ENCODE measurements at regions not wholly inside any gene's neighbourhood (a gene's known extent, or its start where the extent isn't known, plus 50 kb on each side); places are given as distances from the start of the nearest gene placed in this dataset.
"Not testable (repeated sequence)": the region's sequence is repeated elsewhere in the genome, so short reads cannot be mapped to it uniquely, and the experiment has no call there.

DNA sequence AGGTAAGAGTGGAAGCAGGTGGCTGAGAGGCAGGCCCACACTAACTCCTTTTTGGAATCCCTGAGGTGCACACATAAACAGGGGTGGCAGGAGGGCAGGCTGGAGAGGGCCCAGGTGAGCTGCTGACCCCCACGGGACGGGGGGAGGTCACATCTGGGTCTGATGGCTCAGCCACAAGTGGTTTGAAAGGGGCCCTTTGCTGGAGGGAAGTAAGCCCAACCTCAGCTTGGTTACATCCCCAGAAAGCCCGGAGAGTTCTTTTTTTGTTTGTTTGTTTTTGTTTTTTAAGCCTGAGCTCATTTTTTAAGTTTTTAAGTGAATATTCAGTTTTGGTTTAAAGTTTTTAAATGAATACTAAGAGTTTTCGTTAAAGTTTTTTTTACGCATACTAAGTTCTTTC lies 72.8 kb upstream of the CUX1 start:
- no peak overlapping the region for H3K27ac ChIP-seq (ENCODE audit: low read depth, low read length)
- H3K9ac ChIP-seq (ENCODE audit: low read depth, low read length), result no peak overlapping the region
- H3K4me1 ChIP-seq (ENCODE audit: control insufficient read depth, insufficient read depth, low read length), result peaks cover 10% of the 10 kb centered on the region
- no peak overlapping the region for H3K4me3 ChIP-seq (ENCODE audit: low read depth, low read length)
- no peaks in the 10 kb centered on the region for H3K9me3 ChIP-seq (ENCODE audit: control insufficient read depth, insufficient read depth, low read length)
- H3K36me3 ChIP-seq (ENCODE audit: control insufficient read depth, insufficient read depth, low read length), result no peaks in the 10 kb centered on the region
- no peaks in the 10 kb centered on the region for H3K27me3 ChIP-seq (ENCODE audit: control insufficient read depth, insufficient read depth, low read length)

DNA sequence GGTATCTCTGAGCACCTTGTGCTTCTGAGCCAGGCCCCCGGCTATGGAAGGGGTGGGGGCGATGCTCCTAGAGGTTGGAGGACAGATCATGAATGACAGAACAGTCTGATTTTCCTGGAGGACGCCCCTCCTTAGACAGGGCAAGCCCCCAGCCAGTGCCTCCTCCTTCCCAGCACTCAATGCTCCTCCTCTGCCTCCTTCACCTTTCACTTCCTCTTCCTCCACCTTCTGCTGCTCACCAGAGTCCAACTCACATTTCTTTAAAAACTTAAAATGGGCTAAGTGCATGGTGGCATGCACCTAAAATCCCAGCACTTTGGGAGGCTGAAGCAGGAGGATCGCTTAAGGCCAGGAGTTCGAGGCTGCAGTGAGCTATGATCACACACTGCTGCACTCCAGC lies 71.1 kb upstream of the CUX1 start:
- Histone ChIP-seq H3K36me3 (ENCODE audit: control insufficient read depth, insufficient read depth, low read length) (no peaks in the 10 kb centered on the region), H3K4me1 (ENCODE audit: control insufficient read depth, insufficient read depth, low read length) (peaks cover 10% of the 10 kb centered on the region), H3K9ac (ENCODE audit: low read depth, low read length) (no peak overlapping the region), H3K9me3 (ENCODE audit: control insufficient read depth, insufficient read depth, low read length) (no peaks in the 10 kb centered on the region), H3K4me3 (ENCODE audit: low read depth, low read length) (no peak overlapping the region), H3K27ac (ENCODE audit: low read depth, low read length) (no peak overlapping the region), H3K27me3 (ENCODE audit: control insufficient read depth, insufficient read depth, low read length) (no peaks in the 10 kb centered on the region)

DNA sequence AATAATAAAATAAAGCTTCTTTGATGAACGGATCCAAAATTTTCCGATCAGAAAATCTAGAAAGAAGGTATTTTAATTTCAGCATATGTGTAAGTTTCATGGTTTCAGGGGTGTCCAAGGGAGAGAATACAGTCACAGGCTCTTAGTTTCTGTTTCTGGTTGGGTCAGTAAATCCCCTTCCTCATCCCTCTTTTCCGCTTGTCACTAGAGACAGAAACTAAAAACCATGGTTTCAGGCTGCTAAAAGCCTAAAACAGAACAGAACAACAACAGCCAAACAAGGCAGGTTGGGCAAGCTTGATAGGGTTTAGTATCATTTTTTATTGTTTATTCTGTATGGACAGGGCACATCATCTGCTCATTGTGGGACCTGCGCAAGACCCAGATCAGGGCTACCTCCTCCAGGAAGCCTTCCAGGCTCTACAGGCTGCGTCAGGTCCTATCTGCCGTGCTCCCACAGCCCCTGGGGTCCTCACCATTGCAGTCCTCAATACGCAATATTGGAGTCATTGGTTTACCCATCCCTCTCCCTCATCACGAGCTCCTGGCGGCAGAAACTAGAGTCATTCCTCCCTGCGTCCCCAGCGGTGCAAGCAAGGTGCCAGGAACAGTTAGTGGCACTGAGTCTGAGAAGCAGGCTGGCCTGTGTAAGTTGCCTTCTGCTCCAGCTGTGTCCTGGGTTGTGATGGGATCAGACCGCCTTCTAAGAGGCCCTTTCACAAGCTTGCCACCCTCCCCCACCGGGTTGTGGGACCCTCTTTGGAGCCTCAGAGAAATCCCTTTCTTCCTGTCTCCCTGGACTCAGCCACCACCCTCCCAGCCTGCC lies 70.2 kb upstream of the CUX1 start:
- Histone ChIP-seq H3K4me1 (ENCODE audit: control insufficient read depth, insufficient read depth, low read length) (peaks cover 10% of the 10 kb centered on the region), H3K9me3 (ENCODE audit: control insufficient read depth, insufficient read depth, low read length) (no peaks in the 10 kb centered on the region), H3K27me3 (ENCODE audit: control insufficient read depth, insufficient read depth, low read length) (no peaks in the 10 kb centered on the region), H3K36me3 (ENCODE audit: control insufficient read depth, insufficient read depth, low read length) (no peaks in the 10 kb centered on the region), H3K9ac (ENCODE audit: low read depth, low read length) (no peak overlapping the region), H3K4me3 (ENCODE audit: low read depth, low read length) (no peak overlapping the region), H3K27ac (ENCODE audit: low read depth, low read length) (no peak overlapping the region)

DNA sequence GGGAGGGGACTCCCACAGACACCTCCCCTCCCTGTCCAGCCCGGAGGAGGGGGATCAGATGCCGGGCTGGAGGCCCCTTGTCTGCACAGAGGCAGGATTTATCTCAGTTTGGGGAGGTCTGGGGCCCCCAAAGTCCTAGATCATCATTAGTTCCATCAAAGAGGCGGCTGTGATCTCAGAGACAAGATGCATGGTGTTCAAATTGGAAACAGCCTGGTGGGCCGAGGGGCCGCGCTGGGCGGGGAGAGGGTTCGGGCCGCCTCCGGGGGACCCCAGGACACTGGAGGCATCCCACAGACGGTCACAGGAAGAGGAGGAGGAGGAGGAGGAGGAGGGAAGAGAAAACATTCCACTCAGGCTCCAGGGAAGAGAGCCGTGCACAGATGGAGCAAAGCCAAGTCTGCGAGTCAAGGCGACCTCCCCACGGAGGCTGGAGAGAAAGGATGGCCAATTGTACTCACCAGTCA lies 69.5 kb upstream of the CUX1 start:
- H3K4me1 ChIP-seq (ENCODE audit: control insufficient read depth, insufficient read depth, low read length), result peaks cover 10% of the 10 kb centered on the region
- no peak overlapping the region for H3K9ac ChIP-seq (ENCODE audit: low read depth, low read length)

DNA sequence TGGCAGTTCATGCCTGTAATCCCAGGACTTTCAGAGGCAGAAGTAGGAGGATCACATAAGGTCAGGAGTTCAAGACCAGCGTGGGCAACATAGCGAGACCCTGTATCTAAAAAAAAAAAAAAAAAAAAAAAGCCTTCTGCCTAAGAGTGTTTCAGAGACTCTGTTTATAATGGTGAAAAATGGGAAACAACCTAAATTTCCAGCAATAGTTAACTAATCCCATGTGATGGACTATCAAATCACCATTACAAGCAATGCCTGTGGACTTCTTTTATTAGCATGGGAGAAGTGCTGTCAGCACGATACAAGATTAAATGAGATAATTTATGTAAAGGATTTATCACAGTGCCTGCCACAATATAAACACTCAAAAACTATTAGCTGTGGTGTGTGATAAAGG lies 67.5 kb upstream of the CUX1 start:
- no peaks in the 10 kb centered on the region for H3K4me1 ChIP-seq (ENCODE audit: control insufficient read depth, insufficient read depth, low read length)
- H3K9me3 ChIP-seq (ENCODE audit: control insufficient read depth, insufficient read depth, low read length), result no peaks in the 10 kb centered on the region
- no peak overlapping the region for H3K9ac ChIP-seq (ENCODE audit: low read depth, low read length)
- H3K36me3 ChIP-seq (ENCODE audit: control insufficient read depth, insufficient read depth, low read length), result no peaks in the 10 kb centered on the region
- H3K27me3 ChIP-seq (ENCODE audit: control insufficient read depth, insufficient read depth, low read length), result no peaks in the 10 kb centered on the region
- H3K4me3 ChIP-seq (ENCODE audit: low read depth, low read length), result no peak overlapping the region
- no peak overlapping the region for H3K27ac ChIP-seq (ENCODE audit: low read depth, low read length)

More for the DNA sequence above, 69.5 kb upstream of the CUX1 start:
- Histone ChIP-seq H3K4me3 (ENCODE audit: low read depth, low read length) (no peak overlapping the region), H3K9me3 (ENCODE audit: control insufficient read depth, insufficient read depth, low read length) (no peaks in the 10 kb centered on the region), H3K27ac (ENCODE audit: low read depth, low read length) (no peak overlapping the region), H3K36me3 (ENCODE audit: control insufficient read depth, insufficient read depth, low read length) (no peaks in the 10 kb centered on the region), H3K27me3 (ENCODE audit: control insufficient read depth, insufficient read depth, low read length) (no peaks in the 10 kb centered on the region)

DNA sequence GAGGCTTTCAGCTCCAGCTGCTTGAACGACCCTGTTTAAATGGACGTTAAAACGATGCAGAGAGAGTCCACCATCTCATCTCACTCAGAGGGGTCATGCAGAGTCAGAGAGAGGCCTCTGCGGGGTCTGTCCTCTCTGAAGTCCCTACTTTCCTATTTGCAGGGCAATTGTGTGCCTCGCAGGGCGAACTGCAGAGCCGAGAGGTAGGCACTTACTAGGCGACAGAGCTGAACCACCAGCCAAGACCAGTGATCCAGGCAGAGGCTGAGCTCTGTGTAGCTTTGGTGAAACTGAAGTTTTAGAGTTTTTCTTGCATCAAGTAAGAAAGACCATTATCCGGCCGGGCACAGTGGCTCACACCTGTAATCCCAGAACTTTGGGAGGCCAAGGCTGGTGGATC lies 64.1 kb upstream of the CUX1 start:
- Histone ChIP-seq H3K4me3 (ENCODE audit: low read depth, low read length) (no peak overlapping the region), H3K27me3 (ENCODE audit: control insufficient read depth, insufficient read depth, low read length) (no peaks in the 10 kb centered on the region), H3K9me3 (ENCODE audit: control insufficient read depth, insufficient read depth, low read length) (no peaks in the 10 kb centered on the region), H3K36me3 (ENCODE audit: control insufficient read depth, insufficient read depth, low read length) (no peaks in the 10 kb centered on the region), H3K4me1 (ENCODE audit: control insufficient read depth, insufficient read depth, low read length) (no peaks in the 10 kb centered on the region), H3K9ac (ENCODE audit: low read depth, low read length) (no peak overlapping the region), H3K27ac (ENCODE audit: low read depth, low read length) (no peak overlapping the region)

DNA sequence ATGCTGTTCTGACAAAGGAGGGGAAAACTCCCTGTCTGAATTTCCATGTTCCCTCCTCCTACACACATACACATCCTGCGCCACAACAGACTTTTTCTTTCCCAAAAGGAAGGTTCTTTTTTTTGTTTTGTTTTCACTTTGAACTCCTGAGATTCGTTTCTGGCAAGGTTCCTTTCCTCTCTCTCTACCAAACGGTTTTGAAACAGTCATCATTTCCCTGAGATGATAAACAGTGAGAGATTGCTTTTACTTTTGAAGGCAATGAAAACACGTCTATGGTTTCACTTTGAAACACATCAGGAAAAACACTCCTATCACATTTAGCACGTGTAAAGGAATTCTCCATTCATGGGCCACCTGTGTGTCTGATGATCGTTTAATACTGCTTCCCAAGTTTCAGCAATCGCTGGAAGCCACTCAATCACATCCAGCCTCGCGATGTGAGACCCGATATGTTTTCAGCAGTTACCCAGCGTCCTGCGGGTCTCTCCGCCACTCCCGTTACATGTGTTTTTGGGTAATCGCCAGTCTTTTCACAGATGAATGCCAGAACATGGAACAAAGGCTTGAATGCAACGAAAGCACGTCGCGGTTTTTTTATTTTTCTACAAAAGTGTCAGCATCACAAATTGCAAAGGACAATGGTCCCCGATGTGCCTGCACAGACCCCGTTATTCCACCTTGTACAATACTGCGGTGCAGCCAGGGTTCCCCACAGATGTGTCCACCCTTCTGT lies 62.8 kb upstream of the CUX1 start:
- H3K4me3 ChIP-seq (ENCODE audit: low read depth, low read length), result no peak overlapping the region
- H3K9ac ChIP-seq (ENCODE audit: low read depth, low read length), result no peak overlapping the region

DNA sequence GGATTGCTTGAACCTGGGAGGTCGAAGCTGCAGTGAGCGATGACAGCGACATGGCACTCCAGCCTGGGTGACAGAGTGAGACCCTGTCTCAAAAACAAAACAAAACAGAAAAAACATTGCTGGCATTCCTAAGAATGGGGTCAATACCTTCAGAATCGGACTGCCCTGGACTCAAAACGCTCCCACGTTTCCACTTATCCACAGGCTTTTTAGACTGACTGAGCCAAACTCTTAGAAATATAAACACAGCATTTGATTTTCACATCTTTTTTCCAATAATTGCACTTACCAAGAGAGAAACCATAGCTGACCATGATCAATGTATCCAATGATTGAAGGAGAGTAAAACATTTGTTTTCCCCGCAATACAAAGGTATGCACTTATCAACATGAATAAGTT lies 59.5 kb upstream of the CUX1 start:
- H3K4me1 ChIP-seq (ENCODE audit: control insufficient read depth, insufficient read depth, low read length), result no peaks in the 10 kb centered on the region

More for the DNA sequence above, 62.8 kb upstream of the CUX1 start:
- no peaks in the 10 kb centered on the region for H3K36me3 ChIP-seq (ENCODE audit: control insufficient read depth, insufficient read depth, low read length)
- H3K4me1 ChIP-seq (ENCODE audit: control insufficient read depth, insufficient read depth, low read length), result no peaks in the 10 kb centered on the region
- no peaks in the 10 kb centered on the region for H3K9me3 ChIP-seq (ENCODE audit: control insufficient read depth, insufficient read depth, low read length)
- H3K27ac ChIP-seq (ENCODE audit: low read depth, low read length), result no peak overlapping the region
- no peaks in the 10 kb centered on the region for H3K27me3 ChIP-seq (ENCODE audit: control insufficient read depth, insufficient read depth, low read length)

DNA sequence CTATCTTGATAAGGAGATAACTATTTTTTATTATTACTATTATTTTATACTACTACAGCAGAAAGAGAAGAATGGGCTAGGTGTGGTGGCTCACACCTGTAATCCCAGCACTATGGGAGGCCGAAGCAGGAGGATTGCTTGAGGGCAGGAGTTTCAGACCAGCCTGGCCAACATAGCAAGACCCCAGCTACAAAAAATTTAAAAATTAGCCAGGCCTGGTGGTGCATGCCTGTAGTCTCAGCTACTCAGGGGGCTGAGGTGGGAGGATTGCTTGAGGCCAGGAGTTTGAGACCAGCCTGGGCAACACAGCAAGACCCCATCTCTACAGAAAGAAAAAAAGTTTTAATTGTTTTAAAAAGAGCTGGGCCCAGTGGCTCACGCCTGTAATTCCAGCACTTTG lies 58.9 kb upstream of the CUX1 start:
- H3K9me3 ChIP-seq (ENCODE audit: control insufficient read depth, insufficient read depth, low read length); H3K4me1 ChIP-seq (ENCODE audit: control insufficient read depth, insufficient read depth, low read length); H3K4me3 ChIP-seq (ENCODE audit: low read depth, low read length); H3K9ac ChIP-seq (ENCODE audit: low read depth, low read length); H3K36me3 ChIP-seq (ENCODE audit: control insufficient read depth, insufficient read depth, low read length); H3K27me3 ChIP-seq (ENCODE audit: control insufficient read depth, insufficient read depth, low read length); H3K27ac ChIP-seq (ENCODE audit: low read depth, low read length): not testable (repeated sequence)

More for the DNA sequence above, 59.5 kb upstream of the CUX1 start:
- Histone ChIP-seq H3K27ac (ENCODE audit: low read depth, low read length) (no peak overlapping the region), H3K36me3 (ENCODE audit: control insufficient read depth, insufficient read depth, low read length) (no peaks in the 10 kb centered on the region), H3K9ac (ENCODE audit: low read depth, low read length) (no peak overlapping the region), H3K4me3 (ENCODE audit: low read depth, low read length) (no peak overlapping the region), H3K9me3 (ENCODE audit: control insufficient read depth, insufficient read depth, low read length) (no peaks in the 10 kb centered on the region), H3K27me3 (ENCODE audit: control insufficient read depth, insufficient read depth, low read length) (no peaks in the 10 kb centered on the region)

DNA sequence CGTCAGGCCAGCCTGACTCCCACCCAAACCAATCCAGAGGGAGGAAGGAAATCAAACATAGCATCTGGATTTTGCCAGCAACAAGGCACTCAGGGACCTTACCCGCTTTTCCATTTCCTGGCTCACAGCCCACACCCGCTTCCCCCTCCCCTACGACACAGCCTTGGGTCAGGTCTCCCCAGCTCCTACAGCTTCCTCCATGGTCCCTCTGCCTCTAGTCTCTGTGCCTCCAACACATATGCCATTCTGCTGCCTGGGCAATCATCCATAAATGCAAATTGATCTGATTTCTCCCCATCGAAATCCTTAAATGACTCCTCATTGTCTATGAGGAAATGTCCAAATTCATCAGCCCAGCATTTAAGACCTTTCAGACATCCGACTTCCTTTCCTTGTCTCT lies 53.2 kb upstream of the CUX1 start:
- Histone ChIP-seq H3K9ac (ENCODE audit: low read depth, low read length) (no peak overlapping the region), H3K4me1 (ENCODE audit: control insufficient read depth, insufficient read depth, low read length) (no peaks in the 10 kb centered on the region), H3K36me3 (ENCODE audit: control insufficient read depth, insufficient read depth, low read length) (no peaks in the 10 kb centered on the region), H3K4me3 (ENCODE audit: low read depth, low read length) (no peak overlapping the region), H3K27me3 (ENCODE audit: control insufficient read depth, insufficient read depth, low read length) (no peaks in the 10 kb centered on the region), H3K9me3 (ENCODE audit: control insufficient read depth, insufficient read depth, low read length) (no peaks in the 10 kb centered on the region), H3K27ac (ENCODE audit: low read depth, low read length) (no peak overlapping the region)

DNA sequence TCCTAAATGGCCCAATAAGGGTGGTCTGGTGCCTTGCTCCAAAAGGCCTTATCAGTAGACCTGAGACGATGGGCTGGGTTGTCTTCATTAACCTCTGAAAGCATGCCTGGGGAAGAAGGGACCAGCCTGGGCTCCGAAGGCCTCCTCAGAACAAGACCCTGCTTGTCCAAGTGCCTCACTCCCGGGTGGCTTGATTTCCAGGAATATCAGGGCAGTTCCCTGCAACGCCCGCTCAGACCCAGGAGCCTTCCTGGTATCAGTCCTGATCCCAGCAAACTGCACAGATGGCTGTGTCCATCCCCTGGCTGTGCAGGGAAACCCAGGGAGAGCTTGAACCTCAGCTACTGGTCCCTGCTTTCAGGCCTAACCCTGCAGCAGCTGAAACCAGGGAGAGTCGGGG lies 49.9 kb upstream of the CUX1 start:
- H3K4me1 ChIP-seq (ENCODE audit: control insufficient read depth, insufficient read depth, low read length), result no peaks in the 10 kb centered on the region
- H3K9me3 ChIP-seq (ENCODE audit: control insufficient read depth, insufficient read depth, low read length), result no peaks in the 10 kb centered on the region
- no peak overlapping the region for H3K4me3 ChIP-seq (ENCODE audit: low read depth, low read length)
- H3K27me3 ChIP-seq (ENCODE audit: control insufficient read depth, insufficient read depth, low read length), result no peaks in the 10 kb centered on the region
- H3K36me3 ChIP-seq (ENCODE audit: control insufficient read depth, insufficient read depth, low read length), result no peaks in the 10 kb centered on the region
- H3K27ac ChIP-seq (ENCODE audit: low read depth, low read length), result no peak overlapping the region
- H3K9ac ChIP-seq (ENCODE audit: low read depth, low read length), result no peak overlapping the region

Measured in HUES48 (cell line).